ENCODE measurements at regions not wholly inside any gene's neighbourhood (a gene's known extent, or its start where the extent isn't known, plus 50 kb on each side); places are given as distances from the start of the nearest gene placed in this dataset.

DNA sequence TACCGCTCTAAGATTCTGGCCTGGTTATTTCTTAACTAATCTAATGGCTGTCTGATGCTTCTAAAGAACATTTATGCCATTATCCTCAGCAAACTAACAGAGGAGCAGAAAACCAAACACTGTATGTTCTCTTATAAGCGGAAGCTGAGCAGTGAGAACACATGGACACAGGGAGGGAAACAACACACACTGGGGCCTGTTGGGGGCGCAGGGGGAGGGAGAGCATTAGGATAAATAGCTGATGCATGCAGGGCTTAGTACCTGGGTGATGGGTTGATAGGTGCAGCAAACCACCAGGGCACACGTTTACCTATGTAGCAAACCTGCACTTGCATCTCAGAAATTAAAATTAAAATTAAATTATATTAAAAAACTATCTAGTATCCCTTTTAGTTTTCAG lies 853.5 kb downstream of the GATA3 start:
- in situ Hi-C loops (cut with HindIII; ENCODE audit: low sequenced_read_pairs): no loop called here

DNA sequence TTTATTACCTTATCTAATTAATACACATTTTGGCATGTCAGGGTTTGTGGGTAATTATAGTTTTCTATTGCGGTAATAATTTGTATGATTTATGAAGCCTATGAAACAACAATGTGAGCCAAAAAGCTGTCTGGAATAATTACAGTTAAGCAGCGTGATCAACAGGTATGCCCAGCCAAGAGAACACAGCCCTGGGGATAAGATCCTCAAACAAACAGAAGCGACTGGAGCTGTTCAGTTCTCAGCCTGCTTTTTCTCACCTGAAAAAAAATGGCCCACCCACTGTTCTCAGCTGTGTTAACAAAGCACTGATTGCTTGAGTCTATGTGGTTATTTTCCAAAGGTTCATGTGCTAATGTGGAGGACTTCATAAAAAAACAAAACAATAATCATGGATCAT lies 855.8 kb downstream of the GATA3 start:
- in situ Hi-C loops (cut with HindIII; ENCODE audit: low sequenced_read_pairs): no loop called here

DNA sequence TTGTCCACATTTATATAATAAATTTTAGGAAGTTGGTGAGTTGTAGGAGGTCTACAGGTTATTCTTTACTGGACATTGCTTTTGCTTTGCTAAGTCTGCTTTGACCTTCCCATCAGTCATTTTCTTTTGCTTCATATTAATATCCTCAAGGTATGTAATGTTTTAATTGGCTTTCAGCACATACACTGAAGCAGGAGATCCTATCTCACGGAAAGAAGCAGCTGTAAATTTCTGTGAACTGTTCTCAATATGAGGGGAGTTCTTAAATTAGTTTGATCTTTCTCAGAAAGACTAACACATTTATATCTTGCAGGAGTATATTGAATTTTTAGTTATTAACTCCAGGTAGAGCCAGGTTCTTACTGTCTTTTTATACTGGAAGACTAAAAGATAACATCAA lies 856.5 kb downstream of the GATA3 start:
- in situ Hi-C loops (cut with HindIII; ENCODE audit: low sequenced_read_pairs): no loop called here

DNA sequence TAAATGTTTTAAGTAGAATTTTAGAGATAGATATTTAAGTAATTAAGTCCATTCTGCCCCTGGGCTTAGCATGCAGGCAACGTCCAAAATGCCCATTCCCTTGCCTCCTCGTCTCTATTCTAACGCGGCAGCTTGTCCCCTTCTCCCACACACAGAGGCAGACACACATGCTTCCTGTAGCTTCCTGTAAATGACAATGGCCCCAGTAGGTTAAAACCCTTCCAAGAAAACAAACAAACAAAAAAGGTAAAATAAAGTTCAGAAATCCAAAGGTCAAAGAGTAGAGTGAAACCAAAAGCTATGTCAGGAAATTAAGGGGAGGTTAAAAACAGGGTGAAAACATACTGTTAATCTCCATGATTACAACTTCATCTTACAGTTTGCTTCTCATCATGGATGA lies 857.6 kb downstream of the GATA3 start:
- in situ Hi-C loops (cut with HindIII; ENCODE audit: low sequenced_read_pairs): no loop called here

DNA sequence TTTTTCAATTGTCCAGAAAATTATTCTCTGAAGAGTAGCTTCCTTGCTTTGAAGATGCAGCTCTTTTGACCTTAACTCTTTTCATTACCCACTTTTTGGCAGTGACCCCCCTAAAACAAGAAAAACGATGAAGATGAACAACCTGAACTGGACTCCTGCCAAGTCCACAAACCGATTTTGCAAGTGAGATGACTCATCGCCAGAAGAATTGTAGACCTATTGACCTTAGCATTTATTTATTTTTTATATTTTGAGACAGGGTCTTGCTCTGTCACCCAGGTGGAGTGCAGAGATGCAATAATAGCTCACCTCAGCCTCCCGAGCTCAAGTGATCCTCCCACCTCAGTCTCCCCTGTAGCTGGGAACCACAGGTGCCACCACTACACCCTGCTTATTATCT lies 859.2 kb downstream of the GATA3 start:
- in situ Hi-C loops (cut with HindIII; ENCODE audit: low sequenced_read_pairs): no loop called here

DNA sequence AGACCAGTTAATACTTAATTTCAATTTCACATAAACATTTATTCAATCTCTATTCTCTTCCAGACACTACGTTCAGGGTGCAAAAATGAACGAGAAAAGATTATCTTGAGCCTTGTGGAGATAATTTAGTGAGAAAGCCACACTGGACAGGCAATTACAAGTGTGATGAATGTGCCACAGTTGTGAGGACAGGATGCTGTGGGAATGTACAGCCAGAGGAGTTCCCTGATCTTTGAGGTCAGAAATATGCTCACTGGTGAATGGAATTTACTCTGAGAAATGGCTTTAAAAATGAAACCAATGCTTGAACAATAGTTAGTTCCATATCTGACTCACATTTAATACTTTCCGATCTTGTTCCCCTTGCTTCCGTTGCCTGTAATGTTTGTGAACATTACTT lies 864.8 kb downstream of the GATA3 start:
- in situ Hi-C loops (cut with HindIII; ENCODE audit: low sequenced_read_pairs): no loop called here

DNA sequence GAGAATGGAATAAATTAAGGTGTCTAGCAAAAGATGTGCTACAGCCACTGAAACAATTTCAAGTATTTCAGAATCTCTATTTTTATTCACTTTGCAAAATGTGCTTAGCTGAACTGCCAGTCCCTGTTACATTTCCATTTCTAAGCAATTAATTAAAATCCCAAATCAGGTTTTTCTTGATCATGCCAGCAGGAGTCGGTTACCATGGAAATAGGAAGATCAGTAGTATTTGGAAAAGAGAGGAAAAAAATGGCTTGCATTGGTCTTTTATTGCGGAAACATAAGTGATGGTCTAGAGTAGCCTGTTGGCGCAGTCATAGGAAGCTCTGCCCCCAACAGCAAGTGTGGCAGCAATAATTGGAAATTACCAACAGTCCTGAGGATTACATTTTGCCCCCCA lies 867.1 kb downstream of the GATA3 start:
- in situ Hi-C loops (cut with HindIII; ENCODE audit: low sequenced_read_pairs): no loop called here

DNA sequence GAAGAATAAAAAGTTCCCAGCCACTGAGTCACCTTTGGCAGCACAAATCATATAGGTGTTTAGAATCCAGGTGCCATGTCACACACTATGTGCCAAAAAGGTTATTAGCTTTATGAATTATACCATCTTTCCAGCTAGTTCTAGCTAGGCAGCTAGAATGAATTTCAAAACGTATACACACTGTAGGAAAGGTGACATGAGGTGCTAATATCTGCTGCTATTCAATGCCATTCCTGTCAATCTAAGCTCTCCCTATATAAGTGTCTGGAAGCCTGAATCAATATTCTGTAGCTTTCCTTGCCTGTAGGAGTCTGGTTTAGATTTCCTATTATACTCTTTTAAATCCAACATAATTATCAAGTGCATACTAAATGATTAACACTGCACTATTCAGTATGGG lies 868.6 kb downstream of the GATA3 start:
- in situ Hi-C loops (cut with HindIII; ENCODE audit: low sequenced_read_pairs): no loop called here

DNA sequence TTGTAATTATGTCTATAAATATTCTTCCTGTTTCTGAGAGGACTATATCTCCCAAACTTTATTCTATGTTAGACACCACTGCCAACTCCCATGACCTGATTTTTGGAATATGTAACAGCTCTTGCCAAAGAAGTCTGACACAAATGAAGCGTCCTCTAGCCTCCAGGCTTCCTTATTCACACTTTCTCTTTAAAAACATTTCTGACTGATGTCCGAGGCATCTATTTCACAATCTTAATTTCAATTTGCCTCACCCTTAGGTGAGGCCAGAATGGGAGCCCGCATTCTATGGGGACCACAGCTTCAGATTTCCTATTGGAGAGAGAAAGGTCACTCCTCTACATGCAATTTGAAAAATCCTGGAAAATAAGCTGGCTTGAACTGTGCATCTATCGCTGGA lies 873.2 kb downstream of the GATA3 start:
- in situ Hi-C loops (cut with HindIII; ENCODE audit: low sequenced_read_pairs): no loop called here

DNA sequence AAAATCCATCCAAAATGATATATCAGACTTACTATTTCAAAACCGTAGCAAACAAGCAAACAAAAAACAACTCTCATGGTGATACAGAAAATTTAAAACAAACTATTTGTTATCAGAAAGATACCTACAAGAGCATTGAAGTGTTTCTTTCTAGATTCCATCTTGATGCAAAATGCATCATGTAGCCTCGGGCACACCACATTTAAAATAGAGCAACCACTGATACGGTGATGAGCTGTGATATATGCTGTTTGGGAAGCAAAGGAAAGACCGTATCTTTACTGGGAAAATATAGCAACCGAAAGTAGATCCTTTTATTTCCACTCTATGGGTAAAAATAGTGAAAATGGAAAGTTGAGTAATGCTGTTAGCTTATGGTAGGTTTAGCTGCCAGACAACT lies 892.0 kb downstream of the GATA3 start:
- in situ Hi-C loops (cut with HindIII; ENCODE audit: low sequenced_read_pairs): no loop called here

DNA sequence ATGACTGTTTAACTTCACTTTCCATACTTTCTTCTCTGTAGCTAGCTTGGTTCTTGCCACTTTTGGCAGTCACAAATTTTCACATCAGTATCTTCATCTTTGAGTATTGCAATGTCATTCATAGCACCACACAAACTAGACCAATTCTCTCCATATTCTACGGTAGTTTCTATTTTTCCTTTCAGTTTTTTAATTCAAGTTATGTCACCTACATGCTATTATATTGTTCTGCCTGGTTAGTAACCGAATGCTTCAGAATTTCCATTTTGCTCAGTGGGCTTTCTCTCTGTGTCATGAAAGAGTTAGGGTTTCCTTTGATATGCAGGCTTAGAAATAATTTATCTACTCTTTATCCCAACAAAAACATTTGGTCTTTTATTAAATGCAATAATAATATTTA lies 896.5 kb downstream of the GATA3 start:
- in situ Hi-C loops (cut with HindIII; ENCODE audit: low sequenced_read_pairs): no loop called here

DNA sequence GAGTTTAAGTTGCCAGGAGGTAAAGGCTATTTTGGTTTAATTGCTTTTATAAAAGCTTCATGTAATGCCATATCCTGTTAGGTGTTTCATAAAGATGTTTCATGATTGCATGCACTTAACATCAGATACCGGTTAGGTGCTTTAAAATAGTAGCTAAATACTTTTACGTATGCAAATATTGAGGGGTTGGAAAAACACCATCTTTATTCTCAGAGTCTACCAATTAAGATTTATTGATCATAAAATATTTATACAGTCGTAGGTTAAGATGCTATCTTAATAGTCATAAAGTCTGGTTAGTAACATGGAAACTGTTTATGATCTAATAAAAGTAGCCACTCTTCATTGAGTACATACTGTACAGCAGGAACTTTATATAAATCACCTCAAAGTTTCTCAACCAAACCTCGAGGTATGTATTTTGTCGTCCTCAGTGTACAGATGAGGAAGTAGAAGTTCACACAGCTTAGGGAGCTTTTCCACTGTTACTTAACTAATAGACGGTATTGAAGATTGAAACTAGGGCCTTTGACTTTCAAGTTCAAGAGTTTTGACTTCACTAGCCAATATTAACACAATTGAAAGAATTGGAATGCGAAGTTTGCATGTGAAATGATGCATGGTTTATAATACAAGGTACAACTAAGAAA lies 897.1 kb downstream of the GATA3 start:
- in situ Hi-C loops (cut with HindIII; ENCODE audit: low sequenced_read_pairs): no loop called here

DNA sequence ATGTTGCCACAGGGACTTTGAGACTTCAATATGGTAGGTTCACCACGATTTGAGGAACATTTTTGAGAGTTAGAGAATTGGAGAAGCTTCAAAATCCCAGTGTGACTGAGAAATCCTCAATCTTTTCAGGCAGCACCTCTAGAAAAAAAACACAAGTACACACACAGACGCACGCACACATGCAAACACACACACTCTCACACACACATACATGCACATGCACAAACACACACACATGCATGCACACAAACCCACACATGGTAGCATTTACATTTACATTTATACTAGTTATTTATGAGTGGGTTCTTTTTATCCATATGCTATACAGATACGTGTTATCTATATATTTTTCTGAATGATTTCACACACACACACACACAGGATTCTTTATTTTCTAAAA lies 901.9 kb downstream of the GATA3 start:
- in situ Hi-C loops (cut with HindIII; ENCODE audit: low sequenced_read_pairs): no loop called here

DNA sequence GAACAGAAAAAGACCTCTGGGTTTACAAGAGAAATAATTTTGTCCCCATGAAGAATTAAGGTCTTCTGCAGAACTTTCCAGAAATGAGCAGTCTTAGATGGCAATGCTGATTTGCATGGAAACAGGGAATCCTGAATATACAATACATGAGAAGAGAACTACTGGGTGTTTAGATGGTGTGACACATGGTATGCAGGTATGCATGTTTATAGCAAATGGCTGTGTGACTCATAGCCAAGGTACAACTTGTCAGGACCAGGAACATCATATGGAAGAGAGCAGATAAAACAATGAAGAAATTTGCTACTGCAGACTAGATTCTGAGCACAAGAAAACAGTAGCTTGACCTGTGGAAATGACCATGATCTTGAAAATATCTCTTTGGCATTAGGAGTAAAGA lies 907.8 kb downstream of the GATA3 start:
- in situ Hi-C loops (cut with HindIII; ENCODE audit: low sequenced_read_pairs): no loop called here

DNA sequence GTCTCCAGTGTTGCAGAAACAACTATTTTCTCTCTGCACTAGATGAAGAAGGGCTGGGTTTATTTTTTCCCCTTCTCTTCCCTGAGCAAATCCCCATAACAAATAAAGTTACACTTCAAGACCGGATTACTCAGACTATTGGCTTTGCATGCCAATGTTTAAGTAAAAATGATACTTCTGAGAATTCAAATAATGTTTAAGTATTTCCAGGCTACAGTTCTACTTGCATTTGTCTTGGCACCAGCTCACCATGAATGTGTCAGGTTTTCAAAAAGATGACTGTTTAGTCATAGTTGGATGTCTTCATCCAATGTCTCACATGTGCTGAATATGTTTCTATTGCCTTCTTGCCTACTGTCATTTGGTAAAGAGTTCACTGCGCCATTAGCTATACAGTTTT lies 912.6 kb downstream of the GATA3 start:
- in situ Hi-C loops (cut with HindIII; ENCODE audit: low sequenced_read_pairs): no loop called here

DNA sequence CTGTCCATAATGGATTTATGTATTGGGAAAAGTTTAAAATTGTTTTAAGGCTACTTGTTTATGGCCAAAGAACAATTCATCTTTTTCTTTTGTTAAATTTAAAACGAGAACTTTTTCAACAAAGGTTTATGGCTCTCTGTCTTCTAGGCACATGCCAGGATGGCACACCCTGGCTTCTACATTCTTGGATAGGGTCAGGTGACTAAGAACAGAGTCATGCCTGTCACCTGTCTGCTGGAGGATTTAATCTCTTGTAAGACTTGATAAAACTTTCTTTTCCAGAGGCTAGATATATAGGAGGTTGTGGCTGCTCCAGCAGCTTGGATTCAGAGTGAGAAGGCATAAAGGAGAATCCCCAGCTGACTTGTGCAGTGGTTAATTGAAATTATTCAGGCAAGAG lies 915.4 kb downstream of the GATA3 start:
- in situ Hi-C loops (cut with HindIII; ENCODE audit: low sequenced_read_pairs): no loop called here

DNA sequence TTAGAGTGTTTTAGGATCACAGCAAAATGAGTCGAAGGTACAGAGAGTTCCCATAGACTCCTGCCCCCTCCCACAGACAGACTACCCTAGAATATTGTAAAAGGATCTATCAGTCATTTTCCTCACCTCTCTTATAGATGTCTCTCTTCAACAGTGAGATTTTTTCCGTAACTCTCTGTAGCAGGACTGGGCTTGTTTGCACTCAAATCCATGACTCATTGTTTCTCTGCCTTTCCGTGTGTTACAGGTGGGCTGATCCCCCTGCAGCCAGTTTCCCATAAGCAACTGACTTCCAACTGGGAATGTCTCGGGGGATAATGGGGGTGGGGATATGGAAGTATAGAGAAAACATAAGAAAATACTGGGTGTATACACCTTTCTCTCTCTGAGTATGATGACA lies 921.0 kb downstream of the GATA3 start:
- in situ Hi-C loops (cut with HindIII; ENCODE audit: low sequenced_read_pairs): no loop called here

DNA sequence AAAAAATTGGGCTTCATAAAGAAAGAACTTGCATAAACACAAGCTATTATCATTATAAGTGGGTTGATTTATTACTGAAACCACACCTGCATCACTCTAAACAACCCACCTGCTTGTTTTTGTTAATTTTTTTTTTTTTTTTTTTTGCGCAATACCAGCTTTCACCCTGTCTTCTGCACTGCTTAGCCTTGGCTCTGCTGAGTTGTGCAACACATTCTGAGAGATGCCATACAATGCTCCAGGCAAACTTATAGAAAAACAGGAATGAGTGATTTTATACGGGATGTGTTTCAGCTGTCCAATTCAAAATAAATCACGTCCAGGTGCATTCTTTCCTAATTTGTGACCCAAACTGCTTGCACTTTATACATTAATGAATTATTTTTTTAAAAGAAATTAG lies 923.6 kb downstream of the GATA3 start:
- in situ Hi-C loops (cut with HindIII; ENCODE audit: low sequenced_read_pairs): no loop called here

DNA sequence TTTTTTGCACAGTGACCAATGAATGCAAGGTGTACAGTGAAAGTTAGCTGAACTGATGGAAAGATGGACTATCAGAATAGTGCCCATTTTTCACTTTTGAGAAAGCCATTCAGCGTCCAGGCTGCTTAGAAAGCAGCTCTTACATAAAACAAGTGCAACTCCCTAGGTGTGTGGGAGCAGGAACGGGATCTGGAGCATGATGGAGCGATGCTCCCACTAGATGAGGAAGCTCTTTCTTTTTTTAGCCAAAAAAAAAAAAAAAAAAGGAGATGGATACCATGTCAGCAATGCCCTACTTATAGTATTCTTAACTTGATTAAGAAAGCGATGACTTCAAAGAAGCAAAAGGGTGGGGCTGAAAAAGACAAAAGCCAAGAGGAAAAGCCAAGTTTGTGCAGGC lies 925.5 kb downstream of the GATA3 start:
- in situ Hi-C loops (cut with HindIII; ENCODE audit: low sequenced_read_pairs): no loop called here

DNA sequence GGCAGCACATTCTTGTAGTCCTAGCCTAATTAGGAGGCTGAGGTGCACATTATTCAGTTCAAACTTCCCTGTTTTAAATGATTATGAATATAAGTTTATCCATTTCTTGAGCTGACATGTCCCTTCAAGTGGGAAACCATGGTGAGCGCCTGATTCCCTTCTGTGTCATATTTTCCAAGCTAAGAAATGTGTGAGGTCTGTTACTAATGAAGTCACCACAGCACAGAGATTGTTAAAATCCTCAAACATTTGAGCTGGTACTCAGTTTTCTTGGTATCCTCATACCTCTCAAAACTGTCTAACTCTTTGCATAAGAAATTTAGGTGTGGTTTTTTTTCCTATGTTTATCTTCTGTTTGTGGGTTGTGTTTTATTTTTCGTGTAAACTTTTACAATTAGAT lies 926.8 kb downstream of the GATA3 start:
- in situ Hi-C loops (cut with HindIII; ENCODE audit: low sequenced_read_pairs): no loop called here

DNA sequence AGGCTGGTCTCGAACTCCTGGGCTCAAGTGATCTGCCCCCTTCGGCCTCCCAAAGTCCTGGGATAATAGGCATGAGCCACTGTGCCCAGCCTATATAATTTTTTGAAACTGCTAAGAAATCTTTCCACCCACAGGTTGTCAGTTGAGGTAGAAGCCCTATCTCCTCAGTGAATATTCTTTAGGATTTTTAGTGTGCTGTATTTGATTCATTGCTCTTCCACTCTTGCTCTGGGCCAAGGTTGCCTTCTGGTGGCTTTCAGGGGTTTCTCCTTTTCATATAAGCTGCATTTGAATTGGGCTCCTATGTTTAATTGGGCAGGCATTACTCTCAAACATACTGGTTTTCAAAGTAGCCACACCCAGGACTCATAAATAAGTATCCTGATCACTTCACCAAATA lies 931.2 kb downstream of the GATA3 start:
- in situ Hi-C loops (cut with HindIII; ENCODE audit: low sequenced_read_pairs): loop anchor here (5.0 kb wide), 1 partner anchor 102 kb away; no protein-coding TSS in a partner anchor

DNA sequence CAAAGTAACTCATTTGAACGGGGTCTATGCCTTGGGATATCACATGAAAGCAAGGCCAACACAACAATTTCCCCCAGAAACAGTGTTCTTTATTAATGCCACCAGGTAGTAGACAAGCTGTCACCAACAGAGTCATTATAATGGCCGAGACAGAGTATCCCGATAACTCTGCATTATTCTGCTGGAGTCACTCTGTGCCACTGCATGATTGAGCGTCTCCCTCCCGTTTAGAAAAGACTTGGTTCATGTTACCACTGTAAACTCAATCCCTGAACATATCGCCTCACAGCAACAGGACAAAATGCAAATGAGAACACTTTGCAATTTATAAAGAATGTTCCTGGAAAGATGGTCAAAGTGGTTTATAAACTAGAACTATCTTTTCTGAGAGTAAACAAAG lies 932.5 kb downstream of the GATA3 start:
- in situ Hi-C loops (cut with HindIII; ENCODE audit: low sequenced_read_pairs): loop anchor here (5.0 kb wide), 1 partner anchor 100 kb away; no protein-coding TSS in a partner anchor

DNA sequence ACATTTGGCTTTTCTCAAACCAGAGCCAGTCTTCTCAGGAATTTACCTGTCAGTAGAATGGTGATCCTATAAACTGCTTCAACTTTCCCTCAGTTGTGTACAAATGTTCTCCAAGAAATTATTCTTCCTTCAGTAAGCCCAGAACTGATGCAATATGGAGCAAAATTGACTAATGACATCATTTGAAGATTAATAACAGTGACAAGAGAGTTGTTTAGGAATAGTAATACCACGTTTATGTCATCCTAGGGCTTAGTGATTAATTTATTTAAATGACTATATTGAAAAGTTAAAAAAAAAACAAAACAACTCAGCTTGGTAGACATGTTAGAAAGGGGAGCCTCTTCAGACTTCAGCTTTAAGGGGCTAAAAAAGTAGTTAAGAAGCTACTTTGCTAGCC lies 933.2 kb downstream of the GATA3 start:
- in situ Hi-C loops (cut with HindIII; ENCODE audit: low sequenced_read_pairs): loop anchor here (5.0 kb wide), 1 partner anchor 100 kb away; no protein-coding TSS in a partner anchor
